ENCODE measurements at regions not wholly inside any gene's neighbourhood (a gene's known extent, or its start where the extent isn't known, plus 50 kb on each side); places are given as distances from the start of the nearest gene placed in this dataset.
"Not testable (repeated sequence)": the region's sequence is repeated elsewhere in the genome, so short reads cannot be mapped to it uniquely, and the experiment has no call there.

GRCh38 chr2:179322289-179322688, 57.7 kb upstream of the SESTD1 start:
- no peaks in the 10 kb centered on the region for H3K36me3 ChIP-seq (ENCODE audit: control insufficient read depth in 2 of 3, insufficient read depth in 3 of 3, low read length in 3 of 3)
- H3K9me3 ChIP-seq (ENCODE audit: control insufficient read depth in 2 of 3, insufficient read depth in 1 of 3, low read length in 3 of 3): no peaks in the 10 kb centered on the region
- TF ChIP-seq, protein P1, sequence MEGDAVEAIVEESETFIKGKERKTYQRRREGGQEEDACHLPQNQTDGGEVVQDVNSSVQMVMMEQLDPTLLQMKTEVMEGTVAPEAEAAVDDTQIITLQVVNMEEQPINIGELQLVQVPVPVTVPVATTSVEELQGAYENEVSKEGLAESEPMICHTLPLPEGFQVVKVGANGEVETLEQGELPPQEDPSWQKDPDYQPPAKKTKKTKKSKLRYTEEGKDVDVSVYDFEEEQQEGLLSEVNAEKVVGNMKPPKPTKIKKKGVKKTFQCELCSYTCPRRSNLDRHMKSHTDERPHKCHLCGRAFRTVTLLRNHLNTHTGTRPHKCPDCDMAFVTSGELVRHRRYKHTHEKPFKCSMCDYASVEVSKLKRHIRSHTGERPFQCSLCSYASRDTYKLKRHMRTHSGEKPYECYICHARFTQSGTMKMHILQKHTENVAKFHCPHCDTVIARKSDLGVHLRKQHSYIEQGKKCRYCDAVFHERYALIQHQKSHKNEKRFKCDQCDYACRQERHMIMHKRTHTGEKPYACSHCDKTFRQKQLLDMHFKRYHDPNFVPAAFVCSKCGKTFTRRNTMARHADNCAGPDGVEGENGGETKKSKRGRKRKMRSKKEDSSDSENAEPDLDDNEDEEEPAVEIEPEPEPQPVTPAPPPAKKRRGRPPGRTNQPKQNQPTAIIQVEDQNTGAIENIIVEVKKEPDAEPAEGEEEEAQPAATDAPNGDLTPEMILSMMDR (IDR thresholded peaks at IDR 0.05; ENCODE audit: borderline replicate concordance, extremely low read depth, insufficient read depth): no peak
- H3K4me3 ChIP-seq (ENCODE audit: low read length in 3 of 3): no peak overlapping the region
- H3K27ac ChIP-seq (ENCODE audit: low read depth in 2 of 2, low read length in 2 of 2): no peak overlapping the region
- no peaks in the 10 kb centered on the region for H3K4me1 ChIP-seq (ENCODE audit: control insufficient read depth in 2 of 3, insufficient read depth in 2 of 3, low read depth in 1 of 3, low read length in 3 of 3)
- H3K27me3 ChIP-seq (ENCODE audit: control insufficient read depth, insufficient read depth, low read length): no peaks in the 10 kb centered on the region
- no peak overlapping the region for H3K9ac ChIP-seq (ENCODE audit: low read length in 3 of 3)
- no peak for DNase-seq
- intact Hi-C loops (cut with DNase I): no loop called here
- no peak for FAIRE-seq

GRCh38 chr2:179321034-179321433, 56.4 kb upstream of the SESTD1 start:
- H3K36me3 ChIP-seq (ENCODE audit: control insufficient read depth in 2 of 3, insufficient read depth in 3 of 3, low read length in 3 of 3); H3K27me3 ChIP-seq (ENCODE audit: control insufficient read depth, insufficient read depth, low read length); H3K9ac ChIP-seq (ENCODE audit: low read length in 3 of 3); H3K27ac ChIP-seq (ENCODE audit: low read depth in 2 of 2, low read length in 2 of 2); H3K4me1 ChIP-seq (ENCODE audit: control insufficient read depth in 2 of 3, insufficient read depth in 2 of 3, low read depth in 1 of 3, low read length in 3 of 3); intact Hi-C loops (cut with DNase I); H3K9me3 ChIP-seq (ENCODE audit: control insufficient read depth in 2 of 3, insufficient read depth in 1 of 3, low read length in 3 of 3); FAIRE-seq; DNase-seq; H3K4me3 ChIP-seq (ENCODE audit: low read length in 3 of 3): not testable (repeated sequence)

DNA sequence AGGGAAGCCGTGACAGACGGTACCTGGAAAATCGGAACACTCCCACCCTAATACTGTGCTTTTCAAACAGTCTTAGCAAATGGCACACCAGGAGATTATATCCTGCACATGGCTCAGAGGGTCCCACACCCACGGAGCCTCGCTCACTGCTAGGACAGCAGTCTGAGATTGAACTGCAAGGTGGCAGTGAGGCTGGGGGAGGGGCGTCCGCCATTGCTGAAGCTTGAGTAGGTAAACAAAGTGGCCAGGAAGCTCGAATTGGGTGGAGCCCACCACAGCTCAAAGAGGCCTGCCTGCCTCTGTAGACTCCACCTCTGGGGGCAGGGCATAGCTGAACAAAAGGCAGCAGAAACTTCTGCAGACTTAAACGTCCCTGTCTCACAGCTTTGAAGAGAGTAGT, 50.1 kb upstream of the SESTD1 start:
- H3K27ac ChIP-seq (ENCODE audit: low read depth in 2 of 2, low read length in 2 of 2); FAIRE-seq; H3K9ac ChIP-seq (ENCODE audit: low read length in 3 of 3); H3K27me3 ChIP-seq (ENCODE audit: control insufficient read depth, insufficient read depth, low read length); H3K4me3 ChIP-seq (ENCODE audit: low read length in 3 of 3); intact Hi-C loops (cut with DNase I); H3K4me1 ChIP-seq (ENCODE audit: control insufficient read depth in 2 of 3, insufficient read depth in 2 of 3, low read depth in 1 of 3, low read length in 3 of 3); H3K9me3 ChIP-seq (ENCODE audit: control insufficient read depth in 2 of 3, insufficient read depth in 1 of 3, low read length in 3 of 3); H3K36me3 ChIP-seq (ENCODE audit: control insufficient read depth in 2 of 3, insufficient read depth in 3 of 3, low read length in 3 of 3); DNase-seq: not testable (repeated sequence)
